Bronchial epithelial cell (primary cell): ENCODE measurements at regions not wholly inside any gene's neighbourhood (a gene's known extent, or its start where the extent isn't known, plus 50 kb on each side); places are given as distances from the start of the nearest gene placed in this dataset.
"Not testable (repeated sequence)": the region's sequence is repeated elsewhere in the genome, so short reads cannot be mapped to it uniquely, and the experiment has no call there.

Experiments used
- DNase-seq: peaks from one replicate; pipeline ENCODE4 v3.0.0-alpha.2; 2010; ENCODE audit warnings: low read depth
- FAIRE-seq: peaks from 2 replicates; lab custom pipeline; 2011; peaks lifted over from hg19 to GRCh38; lab: Jason Lieb, UNC
- H3K27me3 ChIP-seq: 2 replicates; pipeline ENCODE4 v1.5.1; 2011; ENCODE audit warnings: low read length; ENCODE audit not compliant: control insufficient read depth, insufficient read depth
- H3K36me3 ChIP-seq: 2 replicates; pipeline ENCODE4 v1.5.1; 2011; ENCODE audit warnings: low read length; ENCODE audit not compliant: control insufficient read depth, insufficient read depth
- H3K4me3 ChIP-seq: 2 replicates; pipeline ENCODE4 v1.5.1; 2011; ENCODE audit warnings: mild to moderate bottlenecking, low read depth, low read length, control low read depth
- CTCF ChIP-seq: IDR thresholded peaks from 2 replicates; pipeline ENCODE4 v1.5.1; 2011; ENCODE audit warnings: mild to moderate bottlenecking, moderate library complexity, low read length, control low read depth, inconsistent platforms; ENCODE audit not compliant: insufficient read depth, severe bottlenecking

- FAIRE-seq (no peak), DNase-seq (peak; percentile 12)
- no peak for TF ChIP-seq CTCF
- Histone ChIP-seq H3K36me3 (no peaks in the 10 kb centered on the region), H3K4me3 (no peak overlapping the region), H3K27me3 (no peaks in the 10 kb centered on the region)
These were observed 452.0 kb downstream of the JRKL start for GRCh38 chr11:96841792-96842191.

- Histone ChIP-seq H3K27me3 (no peaks in the 10 kb centered on the region), H3K36me3 (no peaks in the 10 kb centered on the region), H3K4me3 (no peak overlapping the region)
- TF ChIP-seq CTCF: no peak
- DNase-seq (no peak), FAIRE-seq (no peak)
These were observed 452.9 kb downstream of the JRKL start for GRCh38 chr11:96842731-96843130.

GRCh38 chr11:96854425-96854824, 464.6 kb downstream of the JRKL start:
- no peak for TF ChIP-seq CTCF
- no peaks in the 10 kb centered on the region for H3K27me3 ChIP-seq
- H3K4me3 ChIP-seq: no peak overlapping the region
- DNase-seq (no peak), FAIRE-seq (no peak)
- H3K36me3 ChIP-seq: no peaks in the 10 kb centered on the region

GRCh38 chr11:96861722-96862121, 471.9 kb downstream of the JRKL start:
- not testable (repeated sequence) for H3K36me3 ChIP-seq, FAIRE-seq, H3K4me3 ChIP-seq, DNase-seq, H3K27me3 ChIP-seq

- no peak for TF ChIP-seq CTCF
- no peak for FAIRE-seq
- no peak for DNase-seq
- H3K4me3 ChIP-seq: no peak overlapping the region
- no peaks in the 10 kb centered on the region for H3K36me3 ChIP-seq
- H3K27me3 ChIP-seq: no peaks in the 10 kb centered on the region
These were observed 473.7 kb downstream of the JRKL start for GRCh38 chr11:96863520-96863919.

GRCh38 chr11:96865020-96865419, 475.2 kb downstream of the JRKL start:
- DNase-seq: no peak
- TF ChIP-seq CTCF: no peak
- FAIRE-seq: no peak

More at GRCh38 chr11:96865020-96865419, 475.2 kb downstream of the JRKL start:
- no peaks in the 10 kb centered on the region for H3K36me3 ChIP-seq
- no peak overlapping the region for H3K4me3 ChIP-seq
- no peaks in the 10 kb centered on the region for H3K27me3 ChIP-seq
